ENCODE measurements at regions not wholly inside any gene's neighbourhood (a gene's known extent, or its start where the extent isn't known, plus 50 kb on each side); places are given as distances from the start of the nearest gene placed in this dataset.

DNA sequence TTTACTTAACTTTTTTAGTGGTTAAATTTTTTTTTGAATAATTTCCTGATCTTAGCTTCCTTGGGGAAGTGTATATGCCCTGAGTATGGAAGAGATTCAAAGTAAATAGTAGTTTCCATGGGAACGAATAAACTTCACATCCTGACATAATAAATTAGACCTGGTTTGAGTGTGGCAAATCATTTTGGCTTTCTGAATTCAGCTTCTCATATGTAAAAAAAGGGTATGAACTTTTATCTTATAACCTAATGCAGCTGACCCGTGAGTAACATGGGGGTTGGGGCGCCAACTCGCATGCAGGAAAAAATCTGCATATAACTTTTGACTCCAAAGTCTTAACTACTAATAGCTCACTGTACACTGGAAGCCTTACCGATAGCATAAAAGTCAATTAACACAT lies 736.8 kb upstream of the NCAM2 start:
- Histone ChIP-seq H3K27me3 (replicated peaks; ENCODE audit: insufficient read depth, low read length) (no peaks in the 10 kb centered on the region), H3K27ac (ENCODE audit: low read length) (no peak overlapping the region), H3K4me1 (ENCODE audit: low read length) (no peaks in the 10 kb centered on the region), H3K9me2 (replicated peaks; ENCODE audit: insufficient read depth, low read length) (no peaks in the 10 kb centered on the region), H3K79me2 (ENCODE audit: low read length) (no peaks in the 10 kb centered on the region), H3K9me3 (replicated peaks; ENCODE audit: insufficient read depth, low read length) (no peaks in the 10 kb centered on the region), H3K36me3 (replicated peaks; ENCODE audit: insufficient read depth, low read length) (no peaks in the 10 kb centered on the region), H3F3A (ENCODE audit: insufficient read depth, low read length) (no peaks in the 10 kb centered on the region), H3K4me2 (ENCODE audit: low read depth, low read length) (no peak overlapping the region), H2AFZ (ENCODE audit: low read length) (no peak overlapping the region), H3K9ac (ENCODE audit: low read length) (no peak overlapping the region), H4K20me1 (ENCODE audit: insufficient read depth, low read length) (no peaks in the 10 kb centered on the region), H3K4me3 (ENCODE audit: low read length) (no peak overlapping the region)
- TF ChIP-seq EZH2 (optimal IDR thresholded peaks at IDR 0.05; ENCODE audit: low read depth, low read length) (no peak), EZH2phosphoT487 (IDR thresholded peaks at IDR 0.05; ENCODE audit: low read length) (no peak)
- TF ChIP-seq, protein P1, sequence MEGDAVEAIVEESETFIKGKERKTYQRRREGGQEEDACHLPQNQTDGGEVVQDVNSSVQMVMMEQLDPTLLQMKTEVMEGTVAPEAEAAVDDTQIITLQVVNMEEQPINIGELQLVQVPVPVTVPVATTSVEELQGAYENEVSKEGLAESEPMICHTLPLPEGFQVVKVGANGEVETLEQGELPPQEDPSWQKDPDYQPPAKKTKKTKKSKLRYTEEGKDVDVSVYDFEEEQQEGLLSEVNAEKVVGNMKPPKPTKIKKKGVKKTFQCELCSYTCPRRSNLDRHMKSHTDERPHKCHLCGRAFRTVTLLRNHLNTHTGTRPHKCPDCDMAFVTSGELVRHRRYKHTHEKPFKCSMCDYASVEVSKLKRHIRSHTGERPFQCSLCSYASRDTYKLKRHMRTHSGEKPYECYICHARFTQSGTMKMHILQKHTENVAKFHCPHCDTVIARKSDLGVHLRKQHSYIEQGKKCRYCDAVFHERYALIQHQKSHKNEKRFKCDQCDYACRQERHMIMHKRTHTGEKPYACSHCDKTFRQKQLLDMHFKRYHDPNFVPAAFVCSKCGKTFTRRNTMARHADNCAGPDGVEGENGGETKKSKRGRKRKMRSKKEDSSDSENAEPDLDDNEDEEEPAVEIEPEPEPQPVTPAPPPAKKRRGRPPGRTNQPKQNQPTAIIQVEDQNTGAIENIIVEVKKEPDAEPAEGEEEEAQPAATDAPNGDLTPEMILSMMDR (IDR thresholded peaks at IDR 0.05; ENCODE audit: low read length) = no peak
- no peak for DNase-seq

DNA sequence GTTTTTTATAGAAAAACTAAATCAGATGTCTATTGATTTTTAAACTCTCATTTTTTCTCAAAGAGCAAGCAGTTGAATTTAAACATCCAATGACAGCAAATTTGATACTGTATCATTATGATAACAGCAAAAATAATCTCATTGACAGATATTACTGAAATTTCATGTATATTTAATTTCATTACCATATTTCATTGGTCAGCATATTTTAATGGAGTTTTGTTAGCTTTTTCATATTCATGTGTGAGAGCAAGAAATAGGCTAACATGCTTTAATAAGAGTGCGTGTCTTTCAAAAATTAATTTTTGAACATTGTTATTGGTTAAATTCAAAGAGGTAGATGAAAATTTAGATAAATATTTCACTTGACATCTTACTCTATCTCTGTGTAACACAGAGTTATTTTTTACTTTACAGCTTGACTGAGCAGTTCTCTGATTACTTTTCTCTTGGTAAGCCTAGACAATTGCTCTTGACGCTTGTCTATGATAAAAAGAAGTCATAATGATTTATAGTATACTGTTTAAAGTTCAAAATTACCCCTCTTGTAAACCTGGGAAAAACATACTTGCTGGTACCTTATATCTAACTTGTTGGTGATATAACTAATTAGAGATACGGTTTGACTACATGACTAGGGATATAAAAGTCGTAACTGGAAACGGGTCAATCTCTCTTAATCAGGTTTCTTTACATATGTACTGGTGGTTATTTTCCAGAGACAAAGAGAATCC lies 732.3 kb upstream of the NCAM2 start:
- H3K9ac ChIP-seq (ENCODE audit: low read length) = no peak overlapping the region
- no peaks in the 10 kb centered on the region for H3K9me3 ChIP-seq (replicated peaks; ENCODE audit: insufficient read depth, low read length)
- no peaks in the 10 kb centered on the region for H3F3A ChIP-seq (ENCODE audit: insufficient read depth, low read length)
- H3K4me1 ChIP-seq (ENCODE audit: low read length) = no peaks in the 10 kb centered on the region
- no peaks in the 10 kb centered on the region for H3K36me3 ChIP-seq (replicated peaks; ENCODE audit: insufficient read depth, low read length)
- H3K4me2 ChIP-seq (ENCODE audit: low read depth, low read length) = no peak overlapping the region
- H3K27ac ChIP-seq (ENCODE audit: low read length) = no peak overlapping the region
- no peak for DNase-seq
- no peak for TF ChIP-seq EZH2phosphoT487 (IDR thresholded peaks at IDR 0.05; ENCODE audit: low read length)
- TF ChIP-seq, protein P1 (IDR thresholded peaks at IDR 0.05; ENCODE audit: low read length) = no peak
- TF ChIP-seq EZH2 (optimal IDR thresholded peaks at IDR 0.05; ENCODE audit: low read depth, low read length) = no peak
- no peak overlapping the region for H3K4me3 ChIP-seq (ENCODE audit: low read length)
- no peaks in the 10 kb centered on the region for H3K9me2 ChIP-seq (replicated peaks; ENCODE audit: insufficient read depth, low read length)
- H3K79me2 ChIP-seq (ENCODE audit: low read length) = no peaks in the 10 kb centered on the region
- H2AFZ ChIP-seq (ENCODE audit: low read length) = no peak overlapping the region
- no peaks in the 10 kb centered on the region for H4K20me1 ChIP-seq (ENCODE audit: insufficient read depth, low read length)
- H3K27me3 ChIP-seq (replicated peaks; ENCODE audit: insufficient read depth, low read length) = no peaks in the 10 kb centered on the region

DNA sequence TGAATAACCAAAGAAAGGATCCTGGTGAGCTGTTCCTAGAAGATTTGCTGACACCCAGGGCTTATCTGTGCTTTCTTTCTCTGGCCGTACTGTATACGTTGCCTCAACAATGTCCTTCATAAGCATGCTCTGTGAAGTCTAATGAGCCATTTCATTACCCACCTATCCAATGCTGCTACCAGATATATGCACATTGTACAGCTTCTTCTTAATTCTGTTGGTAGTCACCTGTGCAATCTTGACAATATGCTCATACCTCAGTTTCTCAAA lies 731.8 kb upstream of the NCAM2 start:
- Histone ChIP-seq H3K9ac (ENCODE audit: low read length) (no peak overlapping the region), H3K4me2 (ENCODE audit: low read depth, low read length) (no peak overlapping the region), H4K20me1 (ENCODE audit: insufficient read depth, low read length) (no peaks in the 10 kb centered on the region), H3K9me2 (replicated peaks; ENCODE audit: insufficient read depth, low read length) (no peaks in the 10 kb centered on the region), H2AFZ (ENCODE audit: low read length) (no peak overlapping the region), H3K79me2 (ENCODE audit: low read length) (no peaks in the 10 kb centered on the region), H3K27me3 (replicated peaks; ENCODE audit: insufficient read depth, low read length) (no peaks in the 10 kb centered on the region), H3F3A (ENCODE audit: insufficient read depth, low read length) (no peaks in the 10 kb centered on the region), H3K4me1 (ENCODE audit: low read length) (no peaks in the 10 kb centered on the region), H3K36me3 (replicated peaks; ENCODE audit: insufficient read depth, low read length) (no peaks in the 10 kb centered on the region), H3K9me3 (replicated peaks; ENCODE audit: insufficient read depth, low read length) (no peaks in the 10 kb centered on the region), H3K27ac (ENCODE audit: low read length) (no peak overlapping the region), H3K4me3 (ENCODE audit: low read length) (no peak overlapping the region)
- TF ChIP-seq EZH2 (optimal IDR thresholded peaks at IDR 0.05; ENCODE audit: low read depth, low read length) (no peak), EZH2phosphoT487 (IDR thresholded peaks at IDR 0.05; ENCODE audit: low read length) (no peak)
- TF ChIP-seq, protein P1 (IDR thresholded peaks at IDR 0.05; ENCODE audit: low read length) = no peak
- DNase-seq = no peak

All from MM.1S (cell line).